MM.1S (cell line): ENCODE measurements at regions not wholly inside any gene's neighbourhood (a gene's known extent, or its start where the extent isn't known, plus 50 kb on each side); places are given as distances from the start of the nearest gene placed in this dataset.

ENCODE experiments used
- DNase-seq: peaks from one replicate; pipeline ENCODE4 v3.0.0-alpha.2; 2015
- H2AFZ ChIP-seq: fragments of 300-600 bp; sonication (generic); 2 replicates; pipeline ENCODE4 v1.6.0; 2016; ENCODE audit warnings: antibody characterized with exemption, low read length
- H3F3A ChIP-seq: fragments of 300-600 bp; sonication (generic); 2 replicates; pipeline ENCODE4 v1.6.1; 2016; ENCODE audit warnings: mild to moderate bottlenecking, antibody characterized with exemption, low read length, moderate library complexity, mixed read lengths; ENCODE audit not compliant: insufficient read depth
- H3K27ac ChIP-seq: fragments of 300-600 bp; sonication (generic); 2 replicates; pipeline ENCODE4 v1.5.1; 2016; ENCODE audit warnings: mild to moderate bottlenecking, low read length
- H3K27me3 ChIP-seq: fragments of 300-600 bp; sonication (generic); replicated peaks from 2 replicates; pipeline ENCODE4 v1.6.0; 2016; ENCODE audit warnings: low read length; ENCODE audit not compliant: insufficient read depth
- H3K36me3 ChIP-seq: fragments of 300-600 bp; sonication (generic); replicated peaks from 2 replicates; pipeline ENCODE4 v1.6.1; 2016; ENCODE audit warnings: mild to moderate bottlenecking, low read length, mixed read lengths; ENCODE audit not compliant: insufficient read depth
- H3K4me1 ChIP-seq: fragments of 300-600 bp; sonication (generic); 2 replicates; pipeline ENCODE4 v1.6.1; 2016; ENCODE audit warnings: low read length, mixed read lengths
- H3K4me2 ChIP-seq: fragments of 300-600 bp; sonication (generic); 2 replicates; pipeline ENCODE4 v1.6.0; 2016; ENCODE audit warnings: low read depth, low read length
- H3K4me3 ChIP-seq: fragments of 300-600 bp; sonication (generic); 2 replicates; pipeline ENCODE4 v1.5.1; 2016; ENCODE audit warnings: low read length, mixed read lengths
- H3K79me2 ChIP-seq: fragments of 300-600 bp; sonication (generic); 2 replicates; pipeline ENCODE4 v1.6.1; 2016; ENCODE audit warnings: mixed run types, low read length, mixed read lengths
- H3K9ac ChIP-seq: fragments of 300-600 bp; sonication (generic); 2 replicates; pipeline ENCODE4 v1.6.1; 2016; ENCODE audit warnings: low read length, mixed read lengths
- H3K9me2 ChIP-seq: fragments of 300-600 bp; sonication (generic); replicated peaks from 2 replicates; pipeline ENCODE4 v1.6.1; 2016; ENCODE audit warnings: mild to moderate bottlenecking, low read length, mixed read lengths; ENCODE audit not compliant: insufficient read depth
- H3K9me3 ChIP-seq: fragments of 300-600 bp; sonication (generic); replicated peaks from 2 replicates; pipeline ENCODE4 v1.6.1; 2016; ENCODE audit warnings: mild to moderate bottlenecking, low read length, mixed read lengths; ENCODE audit not compliant: insufficient read depth
- H4K20me1 ChIP-seq: fragments of 300-600 bp; sonication (generic); 2 replicates; pipeline ENCODE4 v1.6.1; 2016; ENCODE audit warnings: mild to moderate bottlenecking, low read length, moderate library complexity, mixed read lengths; ENCODE audit not compliant: insufficient read depth
- EZH2 ChIP-seq: fragments of 300-600 bp; sonication (generic); optimal IDR thresholded peaks from 2 replicates; pipeline ENCODE3; 2017; ENCODE audit warnings: low read depth, mild to moderate bottlenecking, antibody characterized with exemption, low read length, mixed read lengths
- EZH2phosphoT487 ChIP-seq: fragments of 300-600 bp; sonication (generic); IDR thresholded peaks from 2 replicates; pipeline ENCODE4 v1.6.1; 2018; ENCODE audit warnings: antibody characterized with exemption, low read length
- TF ChIP-seq, protein P1 (sequence below): fragments of 300-600 bp; sonication (generic); IDR thresholded peaks from 2 replicates; pipeline ENCODE4 v1.5.1; 2016; ENCODE audit warnings: antibody characterized with exemption, low read length, mixed read lengths

DNA sequence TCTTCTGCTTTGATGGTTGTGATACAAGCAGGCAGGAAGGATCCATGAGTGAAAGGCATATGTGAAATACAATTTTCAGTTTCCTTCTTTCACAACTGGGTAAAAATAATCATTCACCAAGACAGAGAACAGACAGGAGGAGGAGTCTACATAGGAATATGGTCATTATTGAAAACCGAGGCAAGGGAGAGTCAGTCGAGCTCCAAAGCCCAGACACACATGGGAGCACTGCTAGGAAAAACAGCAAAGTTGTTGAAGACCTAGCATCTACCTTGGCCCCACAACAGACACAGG, 260.6 kb downstream of the ERMARD start:
- H3F3A ChIP-seq, result no peaks in the 10 kb centered on the region
- no peaks in the 10 kb centered on the region for H3K36me3 ChIP-seq
- H3K4me3 ChIP-seq, result no peak overlapping the region
- no peak overlapping the region for H3K27ac ChIP-seq
- H3K4me1 ChIP-seq, result no peaks in the 10 kb centered on the region
- H2AFZ ChIP-seq, result no peak overlapping the region
- TF ChIP-seq EZH2, result no peak
- TF ChIP-seq, protein P1, sequence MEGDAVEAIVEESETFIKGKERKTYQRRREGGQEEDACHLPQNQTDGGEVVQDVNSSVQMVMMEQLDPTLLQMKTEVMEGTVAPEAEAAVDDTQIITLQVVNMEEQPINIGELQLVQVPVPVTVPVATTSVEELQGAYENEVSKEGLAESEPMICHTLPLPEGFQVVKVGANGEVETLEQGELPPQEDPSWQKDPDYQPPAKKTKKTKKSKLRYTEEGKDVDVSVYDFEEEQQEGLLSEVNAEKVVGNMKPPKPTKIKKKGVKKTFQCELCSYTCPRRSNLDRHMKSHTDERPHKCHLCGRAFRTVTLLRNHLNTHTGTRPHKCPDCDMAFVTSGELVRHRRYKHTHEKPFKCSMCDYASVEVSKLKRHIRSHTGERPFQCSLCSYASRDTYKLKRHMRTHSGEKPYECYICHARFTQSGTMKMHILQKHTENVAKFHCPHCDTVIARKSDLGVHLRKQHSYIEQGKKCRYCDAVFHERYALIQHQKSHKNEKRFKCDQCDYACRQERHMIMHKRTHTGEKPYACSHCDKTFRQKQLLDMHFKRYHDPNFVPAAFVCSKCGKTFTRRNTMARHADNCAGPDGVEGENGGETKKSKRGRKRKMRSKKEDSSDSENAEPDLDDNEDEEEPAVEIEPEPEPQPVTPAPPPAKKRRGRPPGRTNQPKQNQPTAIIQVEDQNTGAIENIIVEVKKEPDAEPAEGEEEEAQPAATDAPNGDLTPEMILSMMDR, result no peak
- no peak for TF ChIP-seq EZH2phosphoT487
- no peaks in the 10 kb centered on the region for H4K20me1 ChIP-seq
- H3K9me2 ChIP-seq, result no peaks in the 10 kb centered on the region
- H3K79me2 ChIP-seq, result no peaks in the 10 kb centered on the region
- no peak overlapping the region for H3K4me2 ChIP-seq
- no peak overlapping the region for H3K9ac ChIP-seq
- H3K27me3 ChIP-seq, result no peaks in the 10 kb centered on the region; the same call in 1 of the 2 replicates
- DNase-seq, result no peak
- no peaks in the 10 kb centered on the region for H3K9me3 ChIP-seq

DNA sequence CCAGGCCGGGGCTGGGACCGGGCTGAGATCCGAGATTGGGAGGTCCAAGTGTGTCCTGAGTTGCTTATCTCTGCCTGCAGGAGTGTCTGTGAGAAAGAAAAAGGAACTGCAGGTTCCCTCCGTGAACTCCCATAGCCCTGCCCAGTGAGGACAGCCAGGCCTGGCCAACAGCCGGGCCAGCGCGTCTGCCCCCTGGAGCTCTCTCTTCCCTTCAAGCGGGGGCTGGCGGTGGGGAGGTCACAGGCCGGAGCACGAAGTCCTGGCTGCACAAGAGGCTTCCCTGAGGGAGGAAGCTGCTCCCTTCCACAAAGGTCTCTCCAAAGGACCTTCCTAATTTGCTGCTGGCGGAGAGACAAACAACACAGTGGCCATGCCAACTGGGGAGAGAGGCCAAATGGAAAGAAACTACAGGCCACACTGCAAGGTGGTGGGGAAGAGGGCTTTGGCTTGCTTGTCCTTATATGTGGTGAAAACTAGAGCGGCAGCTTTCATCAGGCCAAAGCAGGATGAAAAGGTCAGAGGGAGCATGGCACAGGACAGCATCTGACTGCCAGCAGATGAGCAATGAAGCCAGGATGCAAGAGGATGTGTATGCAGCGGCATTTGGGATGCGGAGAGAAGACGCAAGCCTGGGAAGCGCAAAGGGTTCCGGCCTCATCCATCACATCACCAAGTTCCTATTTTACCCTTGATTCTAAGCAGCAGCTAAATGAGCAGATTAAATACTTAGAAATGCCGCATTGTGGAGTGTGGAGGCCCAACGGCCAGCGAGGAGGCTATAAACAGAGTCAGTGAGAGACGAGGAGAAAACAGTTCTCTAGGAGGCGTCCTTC, 260.0 kb downstream of the ERMARD start:
- Histone ChIP-seq H3K9me2 (no peaks in the 10 kb centered on the region), H4K20me1 (no peaks in the 10 kb centered on the region), H3K27me3 (no peaks in the 10 kb centered on the region; the same call in 1 of the 2 replicates), H2AFZ (no peak overlapping the region), H3K9ac (no peak overlapping the region), H3K36me3 (no peaks in the 10 kb centered on the region), H3K27ac (no peak overlapping the region), H3K4me3 (no peak overlapping the region), H3F3A (no peaks in the 10 kb centered on the region), H3K4me2 (no peak overlapping the region), H3K79me2 (no peaks in the 10 kb centered on the region), H3K9me3 (no peaks in the 10 kb centered on the region), H3K4me1 (no peaks in the 10 kb centered on the region)
- no peak for DNase-seq
- no peak for TF ChIP-seq EZH2
- no peak for TF ChIP-seq EZH2phosphoT487
- TF ChIP-seq, protein P1, result no peak

DNA sequence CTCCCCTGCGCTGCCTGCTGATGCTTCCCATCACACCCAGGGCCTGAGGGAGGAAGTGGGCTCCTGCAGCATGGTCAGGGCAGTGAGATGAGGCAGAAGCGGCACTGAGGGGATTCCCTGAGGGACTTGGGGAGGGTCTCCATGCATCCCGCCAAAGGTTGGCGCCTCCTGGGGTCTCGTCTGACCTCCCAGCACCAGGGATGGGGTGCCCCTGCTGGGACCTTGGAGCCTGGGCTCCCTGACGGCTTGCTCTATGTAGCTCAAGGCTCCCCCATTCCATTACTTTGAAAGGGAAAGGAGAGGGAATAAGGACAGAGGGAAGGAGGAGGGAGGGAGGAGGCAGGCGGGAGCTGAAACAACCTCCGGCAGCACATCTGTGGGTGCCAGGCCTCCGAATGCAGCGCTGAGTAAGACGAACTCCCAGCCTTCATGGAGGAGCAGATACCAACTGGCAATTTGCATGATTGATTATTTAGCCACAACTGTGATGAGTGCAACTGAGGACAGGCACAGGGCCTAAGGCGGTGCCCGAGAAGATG, 259.3 kb downstream of the ERMARD start:
- H3K9me2 ChIP-seq, result no peaks in the 10 kb centered on the region
- H3K27me3 ChIP-seq, result no peaks in the 10 kb centered on the region; the same call in 1 of the 2 replicates
- H3K9me3 ChIP-seq, result no peaks in the 10 kb centered on the region
- no peaks in the 10 kb centered on the region for H3K4me1 ChIP-seq
- H3K9ac ChIP-seq, result no peak overlapping the region
- no peaks in the 10 kb centered on the region for H4K20me1 ChIP-seq
- no peak overlapping the region for H3K4me3 ChIP-seq
- H3K27ac ChIP-seq, result no peak overlapping the region
- H3K79me2 ChIP-seq, result no peaks in the 10 kb centered on the region
- H3K36me3 ChIP-seq, result no peaks in the 10 kb centered on the region
- TF ChIP-seq EZH2phosphoT487 (no peak), EZH2 (no peak)
- TF ChIP-seq, protein P1, result no peak
- H3F3A ChIP-seq, result no peaks in the 10 kb centered on the region
- H3K4me2 ChIP-seq, result no peak overlapping the region
- no peak for DNase-seq
- H2AFZ ChIP-seq, result no peak overlapping the region
